ENCODE measurements at regions not wholly inside any gene's neighbourhood (a gene's known extent, or its start where the extent isn't known, plus 50 kb on each side); places are given as distances from the start of the nearest gene placed in this dataset.

- no peak for TF ChIP-seq CTCF (IDR thresholded peaks at IDR 0.05)
- no peak for TF ChIP-seq POLR2A (IDR thresholded peaks at IDR 0.05)
These were observed 135.5 kb downstream of the RND3 start for GRCh38 chr2:150351922-150352321.

Data from stomach (tissue), 4 donors.